AG10803 (cell line): ENCODE measurements at regions not wholly inside any gene's neighbourhood (a gene's known extent, or its start where the extent isn't known, plus 50 kb on each side); places are given as distances from the start of the nearest gene placed in this dataset.
A peak's percentile ranks its signal among the peaks of the same experiment; 100 is the strongest.

Experiments used
- DNase-seq: peaks from one replicate; pipeline ENCODE4 v3.0.0; 2010; ENCODE audit warnings: low read depth
- H3K4me3 ChIP-seq: 2 replicates; pipeline ENCODE4 v1.5.1; 2011; ENCODE audit warnings: mild to moderate bottlenecking, low read length, control low read depth
- TF ChIP-seq, protein P1 (sequence below): conservative IDR thresholded peaks from 2 replicates; pipeline ENCODE4 v1.5.1; 2011; ENCODE audit warnings: mild to moderate bottlenecking, low read length, control low read depth, inconsistent platforms

- TF ChIP-seq, protein P1, sequence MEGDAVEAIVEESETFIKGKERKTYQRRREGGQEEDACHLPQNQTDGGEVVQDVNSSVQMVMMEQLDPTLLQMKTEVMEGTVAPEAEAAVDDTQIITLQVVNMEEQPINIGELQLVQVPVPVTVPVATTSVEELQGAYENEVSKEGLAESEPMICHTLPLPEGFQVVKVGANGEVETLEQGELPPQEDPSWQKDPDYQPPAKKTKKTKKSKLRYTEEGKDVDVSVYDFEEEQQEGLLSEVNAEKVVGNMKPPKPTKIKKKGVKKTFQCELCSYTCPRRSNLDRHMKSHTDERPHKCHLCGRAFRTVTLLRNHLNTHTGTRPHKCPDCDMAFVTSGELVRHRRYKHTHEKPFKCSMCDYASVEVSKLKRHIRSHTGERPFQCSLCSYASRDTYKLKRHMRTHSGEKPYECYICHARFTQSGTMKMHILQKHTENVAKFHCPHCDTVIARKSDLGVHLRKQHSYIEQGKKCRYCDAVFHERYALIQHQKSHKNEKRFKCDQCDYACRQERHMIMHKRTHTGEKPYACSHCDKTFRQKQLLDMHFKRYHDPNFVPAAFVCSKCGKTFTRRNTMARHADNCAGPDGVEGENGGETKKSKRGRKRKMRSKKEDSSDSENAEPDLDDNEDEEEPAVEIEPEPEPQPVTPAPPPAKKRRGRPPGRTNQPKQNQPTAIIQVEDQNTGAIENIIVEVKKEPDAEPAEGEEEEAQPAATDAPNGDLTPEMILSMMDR = no peak
- DNase-seq = peak; percentile 33
- H3K4me3 ChIP-seq = no peak overlapping the region
These were observed 95.1 kb upstream of the CDH5 start for GRCh38 chr16:66271074-66272060.

DNA sequence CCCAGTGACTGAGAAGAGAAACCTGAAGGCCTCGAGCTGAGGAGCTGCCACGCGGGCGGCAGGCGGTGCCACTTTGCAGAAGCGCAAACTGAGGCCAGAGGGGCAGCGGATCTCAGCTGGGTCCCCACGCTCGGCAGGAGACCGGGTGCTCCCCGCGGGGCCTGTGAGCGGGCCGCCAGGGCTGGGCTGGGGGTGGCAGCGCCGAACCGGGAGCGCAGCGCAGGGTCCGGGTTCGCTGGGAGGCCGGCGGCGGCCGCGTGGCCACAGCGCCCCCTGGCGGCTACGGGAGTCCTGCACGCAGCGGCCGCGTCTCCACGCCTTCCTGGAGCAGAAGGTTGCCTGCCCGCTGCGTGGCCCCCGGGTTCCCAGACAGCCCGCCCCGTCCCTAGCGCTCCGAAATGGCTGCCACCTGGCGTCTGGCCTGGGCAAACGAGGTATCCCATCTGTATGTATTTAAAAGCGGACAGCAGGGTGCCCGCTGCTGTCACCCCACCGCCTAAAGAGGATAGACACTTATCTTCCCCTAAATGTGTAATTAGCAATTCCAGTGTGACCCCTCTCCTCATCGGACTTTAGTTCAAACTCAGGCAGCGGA lies 96.1 kb upstream of the CDH5 start:
- TF ChIP-seq, protein P1 = peak; percentile 54
- DNase-seq = peak; percentile 60
- no peak overlapping the region for H3K4me3 ChIP-seq

DNA sequence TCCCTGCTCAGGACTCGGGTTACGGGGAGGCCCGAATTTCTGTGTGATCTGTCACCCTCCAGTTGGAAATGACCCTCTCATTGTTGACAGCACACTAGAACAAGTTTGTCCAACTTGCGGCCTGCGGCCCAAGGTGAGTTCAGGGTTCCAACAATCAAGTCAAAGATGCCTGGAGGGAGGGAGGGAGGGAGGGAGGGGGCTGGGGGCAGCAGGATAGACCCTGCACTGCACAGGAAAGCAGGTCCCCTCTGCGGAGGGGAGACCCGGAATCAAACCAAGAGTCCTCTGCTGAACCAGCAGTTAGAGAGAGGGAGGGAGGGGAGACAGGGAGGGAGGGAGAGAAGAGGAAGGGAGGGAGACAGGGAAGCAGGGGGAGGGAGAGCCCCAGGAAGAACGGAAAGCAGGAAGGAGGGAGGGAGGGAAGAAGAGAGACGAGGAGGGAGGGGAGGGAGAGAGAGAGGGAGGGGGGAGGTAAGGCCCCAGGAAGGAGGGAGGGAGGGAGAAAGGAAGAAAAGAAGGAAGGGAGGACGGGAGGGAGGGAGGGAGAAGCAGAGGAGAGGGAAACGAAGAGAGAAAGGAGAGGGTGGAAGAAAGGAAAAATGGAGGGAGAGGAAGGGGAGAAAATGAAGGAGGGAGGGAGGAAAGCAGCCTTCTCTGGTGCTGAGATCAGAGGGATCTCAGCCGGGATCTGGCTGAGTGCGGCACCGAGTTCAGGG lies 96.7 kb upstream of the CDH5 start:
- H3K4me3 ChIP-seq = no peak overlapping the region
- no peak for DNase-seq
- TF ChIP-seq, protein P1 = no peak

DNA sequence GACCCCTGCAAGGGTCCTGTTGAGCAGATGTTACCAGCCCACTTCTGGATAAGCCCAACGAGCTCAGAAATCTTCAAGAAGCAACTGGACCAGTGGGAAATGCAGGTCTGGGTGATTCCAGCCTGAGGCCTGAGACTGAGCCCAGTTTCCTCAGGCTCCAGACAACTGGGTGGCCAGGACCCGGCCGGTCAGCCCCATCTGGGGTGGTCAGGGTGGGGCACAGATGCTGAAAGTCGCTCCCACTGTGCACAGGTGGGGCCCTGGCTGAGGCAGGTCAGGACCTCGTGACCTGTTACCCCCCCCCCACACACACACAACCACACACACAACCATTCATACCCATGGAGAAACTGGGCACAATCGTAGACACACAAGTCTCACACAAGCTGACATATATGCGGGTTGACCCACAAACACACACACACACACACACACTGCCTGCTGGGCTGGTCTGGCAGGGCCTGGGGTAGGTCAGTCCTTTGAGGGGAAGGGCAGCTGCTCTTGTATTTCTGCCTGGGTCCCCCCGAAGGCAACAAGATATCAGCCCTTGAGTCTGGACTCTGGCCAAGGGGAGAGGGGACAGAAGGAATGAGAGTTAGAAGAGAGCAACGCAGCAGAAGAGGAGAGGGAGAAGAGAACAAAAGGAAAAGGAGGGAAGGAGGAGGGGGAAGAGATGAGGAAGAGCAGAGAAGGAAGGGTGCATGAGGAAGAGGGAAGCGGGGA lies 99.0 kb upstream of the CDH5 start:
- TF ChIP-seq, protein P1 = no peak
- no peak overlapping the region for H3K4me3 ChIP-seq

GRCh38 chr16:66266436-66267291 lies 99.8 kb upstream of the CDH5 start:
- DNase-seq = peak; percentile 97
- TF ChIP-seq, protein P1 = peak; percentile 46
- H3K4me3 ChIP-seq = peak overlapping the region; percentile 6; the same call in 1 of the 2 replicates

More for the DNA sequence above, 99.0 kb upstream of the CDH5 start:
- DNase-seq = no peak
